SK-N-MC (cell line): ENCODE measurements at regions not wholly inside any gene's neighbourhood (a gene's known extent, or its start where the extent isn't known, plus 50 kb on each side); places are given as distances from the start of the nearest gene placed in this dataset.

Experiments used
- DNase-seq: peaks from one replicate; pipeline ENCODE4 v3.0.0-alpha.2; 2011; ENCODE audit warnings: low read depth, low spot score
- H3K27ac ChIP-seq: fragments of 200-600 bp; sonication (generic); 2 replicates; pipeline ENCODE4 v1.5.1; 2016; ENCODE audit warnings: mixed run types
- H3K36me3 ChIP-seq: fragments of 200-600 bp; sonication (generic); 2 replicates; pipeline ENCODE4 v1.6.1; 2017; ENCODE audit warnings: antibody characterized with exemption, low read length, mixed read lengths; ENCODE audit not compliant: insufficient read depth
- H3K4me3 ChIP-seq: fragments of 200-600 bp; sonication (generic); 2 replicates; pipeline ENCODE4 v1.5.1; 2016
- H3K9ac ChIP-seq: fragments of 200-600 bp; sonication (generic); 2 replicates; pipeline ENCODE4 v1.8.0; 2017; ENCODE audit warnings: mixed run types, mixed read lengths; ENCODE audit not compliant: insufficient read length
- H3K9me3 ChIP-seq: fragments of 200-600 bp; sonication (generic); 2 replicates; pipeline ENCODE4 v1.6.1; 2017; ENCODE audit warnings: low read depth, mild to moderate bottlenecking, antibody characterized with exemption, low read length, moderate library complexity, mixed read lengths
- EZH2 ChIP-seq: fragments of 200-600 bp; sonication (generic); IDR thresholded peaks from one replicate; pipeline ENCODE4 v1.6.1; 2017; ENCODE audit warnings: antibody characterized with exemption
- FOXP2 ChIP-seq: optimal IDR thresholded peaks from 2 replicates; pipeline ENCODE3; 2011; ENCODE audit warnings: mild to moderate bottlenecking, moderate library complexity; ENCODE audit not compliant: insufficient read depth; ENCODE audit errors: extremely low read length, control extremely low read depth
- POLR2AphosphoS5 ChIP-seq: IDR thresholded peaks from 2 replicates; pipeline ENCODE4 v1.6.1; 2012; ENCODE audit warnings: mild to moderate bottlenecking, low read depth, low read length, borderline replicate concordance

GRCh38 chr6:66226109-66226508 is 519.1 kb upstream of the EYS start:
- Histone ChIP-seq H3K36me3 (no peaks in the 10 kb centered on the region), H3K27ac (no peak overlapping the region), H3K4me3 (no peak overlapping the region), H3K9me3 (no peaks in the 10 kb centered on the region), H3K9ac (no peak overlapping the region)
- TF ChIP-seq POLR2AphosphoS5 = no peak
- no peak for TF ChIP-seq FOXP2
- no peak for TF ChIP-seq EZH2
- no peak for DNase-seq

- DNase-seq = no peak
- no peak for TF ChIP-seq FOXP2
- no peak for TF ChIP-seq EZH2
- no peak for TF ChIP-seq POLR2AphosphoS5
- Histone ChIP-seq H3K4me3 (no peak overlapping the region), H3K27ac (no peak overlapping the region), H3K36me3 (no peaks in the 10 kb centered on the region), H3K9ac (no peak overlapping the region), H3K9me3 (peaks cover 4% of the 10 kb centered on the region; the same call in 1 of the 2 replicates)
Measured at GRCh38 chr6:66210964-66211363, 503.9 kb upstream of the EYS start.

GRCh38 chr6:66200390-66200789 is 493.4 kb upstream of the EYS start:
- Histone ChIP-seq H3K9ac (no peak overlapping the region), H3K36me3 (no peaks in the 10 kb centered on the region), H3K4me3 (no peak overlapping the region), H3K27ac (no peak overlapping the region), H3K9me3 (no peaks in the 10 kb centered on the region)
- no peak for TF ChIP-seq EZH2
- DNase-seq = no peak

- DNase-seq = no peak
- Histone ChIP-seq H3K27ac (no peak overlapping the region), H3K9me3 (no peaks in the 10 kb centered on the region), H3K9ac (no peak overlapping the region), H3K36me3 (no peaks in the 10 kb centered on the region), H3K4me3 (no peak overlapping the region)
- TF ChIP-seq POLR2AphosphoS5 (no peak), EZH2 (no peak), FOXP2 (no peak)
Measured at GRCh38 chr6:66199171-66199570, 492.1 kb upstream of the EYS start.

GRCh38 chr6:66198062-66198624 is 491.1 kb upstream of the EYS start:
- no peak for DNase-seq
- no peak for TF ChIP-seq FOXP2
- TF ChIP-seq EZH2 = no peak
- TF ChIP-seq POLR2AphosphoS5 = no peak
- Histone ChIP-seq H3K27ac (no peak overlapping the region), H3K36me3 (no peaks in the 10 kb centered on the region), H3K4me3 (no peak overlapping the region), H3K9me3 (no peaks in the 10 kb centered on the region), H3K9ac (no peak overlapping the region)

- TF ChIP-seq POLR2AphosphoS5 (no peak), EZH2 (no peak), FOXP2 (no peak)
- no peaks in the 10 kb centered on the region for H3K36me3 ChIP-seq
- no peak for DNase-seq
- no peak overlapping the region for H3K27ac ChIP-seq
- H3K9ac ChIP-seq = no peak overlapping the region
- no peak overlapping the region for H3K4me3 ChIP-seq
- H3K9me3 ChIP-seq = 0 out of 2 replicates have a peak, but pooled peaks cover 5% of the 10 kb centered on the region
Measured at GRCh38 chr6:66190858-66191257, 483.8 kb upstream of the EYS start.

- H3K36me3 ChIP-seq = no peaks in the 10 kb centered on the region
- H3K9me3 ChIP-seq = 0 out of 2 replicates have a peak, but pooled peaks cover 5% of the 10 kb centered on the region
- no peak overlapping the region for H3K4me3 ChIP-seq
- no peak overlapping the region for H3K27ac ChIP-seq
- H3K9ac ChIP-seq = no peak overlapping the region
- DNase-seq = no peak
- TF ChIP-seq EZH2 (no peak), FOXP2 (no peak), POLR2AphosphoS5 (no peak)
Measured at GRCh38 chr6:66189915-66190314, 482.9 kb upstream of the EYS start.

GRCh38 chr6:66186756-66187155 is 479.7 kb upstream of the EYS start:
- no peak for TF ChIP-seq FOXP2
- no peak for TF ChIP-seq EZH2
- TF ChIP-seq POLR2AphosphoS5 = no peak
- no peaks in the 10 kb centered on the region for H3K36me3 ChIP-seq
- 0 out of 2 replicates have a peak, but pooled peaks cover 5% of the 10 kb centered on the region for H3K9me3 ChIP-seq
- no peak for DNase-seq
- H3K4me3 ChIP-seq = no peak overlapping the region
- no peak overlapping the region for H3K9ac ChIP-seq
- no peak overlapping the region for H3K27ac ChIP-seq

- no peak overlapping the region for H3K4me3 ChIP-seq
- H3K27ac ChIP-seq = no peak overlapping the region
- no peak for DNase-seq
- no peak for TF ChIP-seq EZH2
- TF ChIP-seq POLR2AphosphoS5 = no peak
- no peak for TF ChIP-seq FOXP2
- H3K9me3 ChIP-seq = 0 out of 2 replicates have a peak, but pooled peaks cover 5% of the 10 kb centered on the region
- no peaks in the 10 kb centered on the region for H3K36me3 ChIP-seq
- no peak overlapping the region for H3K9ac ChIP-seq
Measured at GRCh38 chr6:66184091-66184490, 477.1 kb upstream of the EYS start.
